IPS-NIHi7 (cell line): ENCODE measurements at regions not wholly inside any gene's neighbourhood (a gene's known extent, or its start where the extent isn't known, plus 50 kb on each side); places are given as distances from the start of the nearest gene placed in this dataset.
"Not testable (repeated sequence)": the region's sequence is repeated elsewhere in the genome, so short reads cannot be mapped to it uniquely, and the experiment has no call there.

Source experiments
- DNase-seq: peaks from one replicate; pipeline ENCODE4 v3.0.0; 2012; ENCODE audit warnings: mixed read lengths; ENCODE audit errors: extremely low spot score

DNA sequence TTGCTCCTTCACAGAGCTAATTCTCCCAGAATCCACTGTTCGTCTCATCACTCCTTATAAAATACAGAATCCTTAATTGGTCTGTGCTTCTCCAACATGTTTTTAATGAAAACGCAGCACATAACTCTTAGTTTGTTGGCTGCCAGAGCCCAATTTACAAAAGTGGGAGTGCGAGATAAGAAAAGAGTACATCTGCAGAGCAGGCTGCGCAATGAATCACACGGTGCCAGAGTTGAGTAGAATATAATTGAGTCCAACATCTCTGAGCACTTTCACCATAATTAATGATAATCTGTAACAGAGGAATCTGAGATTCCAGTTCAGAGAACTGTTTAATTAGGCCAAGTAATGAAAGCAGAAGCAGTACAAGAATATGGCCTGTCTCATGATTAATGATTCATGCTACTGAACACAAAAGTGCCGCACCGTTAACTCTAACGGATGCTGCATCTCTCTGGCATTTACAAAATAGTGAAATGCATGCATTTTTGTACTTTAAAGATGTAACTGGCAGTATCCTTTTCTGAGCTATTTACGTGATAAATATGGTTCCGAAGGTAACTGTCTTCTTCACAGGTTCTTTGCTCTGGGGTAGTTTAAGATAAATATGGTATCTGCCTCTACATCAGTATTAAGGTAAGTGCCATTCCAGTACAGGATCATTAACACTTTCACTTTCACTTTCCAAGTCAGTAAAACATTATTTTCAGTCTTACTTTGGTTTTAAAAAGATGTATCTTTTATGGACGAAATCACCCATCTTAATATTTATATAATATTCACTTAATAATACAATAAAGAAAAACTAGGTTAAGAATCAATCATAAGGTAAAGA, 785.6 kb downstream of the NR4A2 start:
- DNase-seq: no peak

GRCh38 chr2:155539028-155539427, 793.5 kb downstream of the NR4A2 start:
- not testable (repeated sequence) for DNase-seq

- DNase-seq: no peak
These were observed 804.5 kb downstream of the NR4A2 start for GRCh38 chr2:155528034-155528433.

DNA sequence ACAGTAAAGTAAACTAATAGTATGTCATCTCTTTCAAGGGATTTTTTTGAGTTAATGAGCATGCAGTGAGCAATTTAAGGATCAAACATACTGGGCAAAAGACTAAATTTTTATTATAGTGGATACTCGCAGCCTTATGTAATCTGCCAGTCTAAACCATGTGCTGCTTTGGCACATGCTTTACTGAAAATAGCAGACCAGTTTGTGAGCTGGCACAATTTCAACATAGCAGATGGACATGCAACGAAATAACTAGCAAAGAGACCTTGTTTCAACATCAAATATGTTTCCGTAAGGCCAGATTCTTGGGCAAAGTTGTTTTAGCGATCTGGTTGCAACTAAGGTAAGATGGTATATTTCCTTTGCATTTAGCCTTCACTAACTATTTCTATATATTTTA, 807.3 kb downstream of the NR4A2 start:
- DNase-seq: no peak

- DNase-seq: no peak
These were observed 812.9 kb downstream of the NR4A2 start for GRCh38 chr2:155519529-155520130.

DNA sequence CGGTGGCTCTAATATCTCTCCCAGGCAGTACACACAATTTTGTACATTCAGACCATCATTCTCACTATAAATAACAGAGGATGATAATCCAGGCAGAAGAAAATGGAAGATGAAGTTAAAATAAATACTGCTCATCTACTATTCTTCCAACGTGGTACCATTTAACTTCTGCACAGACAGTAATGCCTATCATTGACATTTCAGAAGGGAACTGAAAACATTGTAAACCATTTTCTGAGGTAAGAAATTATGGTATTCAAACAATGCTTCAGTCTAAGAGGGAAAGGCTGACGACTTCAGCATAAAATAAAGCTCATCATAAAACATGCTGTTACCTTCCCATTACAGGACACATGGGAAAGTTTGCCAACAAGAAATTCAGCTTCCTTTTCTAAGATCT, 814.4 kb downstream of the NR4A2 start:
- no peak for DNase-seq

DNA sequence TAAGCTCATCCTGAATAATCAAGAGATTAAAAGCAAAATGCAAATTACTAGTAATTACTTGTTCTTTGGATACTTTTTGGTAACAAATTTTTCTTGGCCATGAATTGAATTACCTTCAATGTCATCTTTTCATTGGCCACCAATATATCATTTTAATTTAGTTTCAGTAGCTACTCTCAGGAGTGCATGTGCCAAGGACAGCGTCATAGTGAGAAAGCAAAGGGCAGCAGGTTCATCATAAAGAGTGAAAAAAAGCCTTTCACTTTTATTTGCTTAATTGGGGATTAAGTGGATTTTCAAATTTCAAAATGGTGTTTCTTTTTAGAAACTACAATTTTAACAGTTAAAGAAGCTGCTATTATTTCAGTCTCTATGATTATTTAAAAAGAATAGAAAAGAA, 815.2 kb downstream of the NR4A2 start:
- DNase-seq: no peak

GRCh38 chr2:155513248-155513647, 814.8 kb downstream of the KCNJ3 start:
- DNase-seq: no peak

DNA sequence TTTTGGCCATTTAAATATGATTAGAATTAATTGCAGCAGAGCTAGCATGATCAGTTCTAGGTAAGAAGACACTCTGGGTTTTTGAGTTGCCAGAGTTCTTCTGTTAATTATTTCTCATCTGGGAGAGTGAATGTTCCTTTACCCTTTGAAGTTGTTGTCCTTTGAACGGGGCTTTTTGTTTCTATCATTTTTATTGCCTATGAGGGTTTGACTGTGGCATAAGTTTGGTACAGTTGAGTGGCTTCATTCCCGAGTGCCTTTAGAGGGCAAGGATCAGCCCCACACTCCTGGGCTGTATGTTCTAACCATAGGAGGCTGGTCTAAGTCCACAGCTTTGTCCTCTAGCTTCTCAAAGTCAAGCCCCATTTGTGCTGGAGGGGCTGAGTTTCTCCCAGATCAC, 804.3 kb downstream of the KCNJ3 start:
- DNase-seq: no peak

- DNase-seq: no peak
These were observed 799.6 kb downstream of the KCNJ3 start for GRCh38 chr2:155498106-155498505.

DNA sequence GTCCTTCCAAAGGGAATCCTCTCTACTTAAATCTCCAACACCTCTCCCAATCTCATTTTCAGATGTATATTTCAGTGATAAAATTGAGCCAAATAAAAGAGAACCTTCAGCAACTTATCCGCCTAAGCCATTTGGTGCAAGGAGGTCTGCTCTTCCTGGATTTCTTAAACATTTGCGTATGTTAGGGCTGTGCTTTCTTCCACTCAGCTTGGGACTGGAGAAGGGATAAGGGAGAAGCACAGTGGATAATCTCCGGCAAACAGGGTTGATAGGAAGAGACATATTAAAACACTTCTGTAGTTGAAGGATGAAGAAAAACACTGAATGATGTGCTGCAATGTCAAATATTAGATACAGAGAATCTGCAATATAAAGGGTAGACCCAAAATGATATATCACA, 796.2 kb downstream of the KCNJ3 start:
- DNase-seq: no peak

- no peak for DNase-seq
These were observed 786.8 kb downstream of the KCNJ3 start for GRCh38 chr2:155485141-155485842.

- no peak for DNase-seq
These were observed 782.6 kb downstream of the KCNJ3 start for GRCh38 chr2:155481141-155481540.

DNA sequence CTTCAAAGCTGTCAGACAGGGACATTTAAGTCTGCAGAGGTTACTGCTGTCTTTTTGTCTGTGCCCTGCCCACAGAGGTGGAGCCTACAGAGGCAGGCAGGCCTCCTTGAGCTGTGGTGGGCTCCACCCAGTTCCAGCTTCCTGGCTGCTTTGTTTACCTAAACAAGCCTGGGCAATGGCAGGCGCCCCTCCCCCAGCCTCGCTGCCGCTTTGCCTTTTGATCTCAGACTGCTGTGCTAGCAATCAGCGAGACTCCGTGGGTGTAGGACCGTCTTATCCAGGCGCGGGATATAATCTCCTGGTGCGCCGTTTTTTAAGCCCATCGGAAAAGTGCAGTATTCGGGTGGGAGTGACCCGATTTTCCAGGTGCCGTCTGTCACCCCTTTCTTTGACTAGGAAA, 773.5 kb downstream of the KCNJ3 start:
- not testable (repeated sequence) for DNase-seq

- no peak for DNase-seq
These were observed 757.7 kb downstream of the KCNJ3 start for GRCh38 chr2:155456222-155456621.

DNA sequence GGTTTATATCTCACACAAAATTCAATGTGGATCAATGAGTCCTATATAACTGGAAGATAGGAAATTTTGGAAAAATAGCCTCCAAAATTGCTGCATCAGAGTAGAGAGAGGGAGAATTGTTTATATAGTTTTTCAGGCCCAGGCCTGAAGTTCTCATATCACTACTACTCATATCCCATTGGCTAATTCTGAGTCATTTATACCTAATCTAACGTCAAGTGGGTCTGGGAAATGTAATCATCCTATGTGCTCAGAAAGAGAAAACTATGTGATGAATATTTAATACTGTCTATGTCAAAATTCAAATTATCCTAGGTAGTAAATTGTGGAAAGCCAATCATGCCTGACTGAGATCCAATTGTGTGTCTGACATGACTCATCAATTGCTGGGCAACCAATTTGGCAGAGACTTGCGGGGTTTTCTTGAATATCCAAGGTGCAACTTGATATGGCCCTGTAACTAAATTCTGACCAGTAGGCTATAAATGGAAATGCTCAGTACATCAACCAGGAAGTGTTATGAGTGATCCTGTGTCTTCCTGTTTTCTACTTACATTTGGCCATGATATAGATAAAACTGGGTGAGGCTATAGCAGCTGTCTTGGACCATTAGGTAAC, 744.4 kb downstream of the KCNJ3 start:
- DNase-seq: no peak

DNA sequence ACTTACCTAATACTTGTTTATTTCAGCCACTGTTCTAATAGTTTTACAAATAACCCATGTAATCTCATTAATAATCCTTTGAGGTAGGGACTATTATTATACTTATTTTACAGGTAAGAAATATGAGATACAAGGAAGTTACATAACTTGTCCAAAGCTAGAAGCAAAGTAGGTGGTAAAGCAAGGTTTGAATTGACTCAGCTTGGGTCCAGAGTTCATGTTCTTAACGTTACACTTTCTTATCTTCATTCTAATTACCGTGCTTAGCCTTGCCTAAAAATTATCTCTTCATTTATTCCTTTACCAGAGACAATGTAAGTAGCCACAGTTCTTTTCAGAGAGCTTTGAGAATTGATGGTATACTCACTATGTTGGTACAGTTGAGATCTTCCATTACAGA, 743.6 kb downstream of the KCNJ3 start:
- DNase-seq: no peak

- no peak for DNase-seq
These were observed 732.6 kb downstream of the KCNJ3 start for GRCh38 chr2:155431004-155431507.

- no peak for DNase-seq
These were observed 729.0 kb downstream of the KCNJ3 start for GRCh38 chr2:155427470-155427869.

DNA sequence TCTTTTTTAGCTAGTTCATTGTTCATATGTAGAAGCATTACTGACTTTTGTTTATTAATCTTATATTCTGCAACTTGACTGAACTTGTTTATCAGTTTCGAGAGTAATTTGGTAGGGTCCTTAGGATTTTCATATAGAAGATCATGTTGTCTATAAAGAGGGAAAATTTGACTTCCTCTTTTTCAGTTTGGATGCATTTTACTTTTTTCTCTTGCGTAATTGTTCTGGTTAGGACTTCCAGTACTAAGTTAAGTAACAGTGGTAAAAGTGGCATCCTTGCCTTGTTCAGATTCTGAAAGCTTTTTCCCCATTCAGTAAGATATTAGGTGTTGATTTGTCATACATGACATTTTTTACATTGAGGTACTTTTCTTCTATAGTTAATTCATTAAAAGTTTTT, 726.0 kb downstream of the KCNJ3 start:
- DNase-seq: no peak

DNA sequence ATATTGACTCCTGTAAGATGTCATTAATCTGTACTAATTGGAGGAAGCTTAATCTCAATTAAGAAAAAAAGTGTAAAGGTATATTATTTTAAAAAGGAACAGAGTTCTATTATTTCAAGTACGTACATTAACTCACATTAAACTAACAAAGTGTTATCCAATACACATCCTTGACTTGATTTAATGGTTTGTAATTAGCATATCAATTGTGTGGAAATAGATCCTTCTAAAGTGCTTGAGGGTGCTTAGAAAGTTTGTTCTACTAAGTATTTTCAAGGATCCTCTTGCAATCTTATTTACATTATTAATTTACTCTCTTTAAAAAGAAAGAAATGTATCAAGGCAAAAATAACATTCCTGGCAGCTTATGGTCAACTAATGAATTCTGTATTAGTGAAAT, 720.3 kb downstream of the KCNJ3 start:
- DNase-seq: no peak

- no peak for DNase-seq
These were observed 714.1 kb downstream of the KCNJ3 start for GRCh38 chr2:155412598-155412997.
